ENCODE measurements at regions not wholly inside any gene's neighbourhood (a gene's known extent, or its start where the extent isn't known, plus 50 kb on each side); places are given as distances from the start of the nearest gene placed in this dataset.

GRCh38 chr3:110767838-110768237, 303.8 kb upstream of the NECTIN3 start:
- H3K27me3 Mint-ChIP-seq: peaks cover 0 to 4% of the 10 kb centered on the region in 2 donors
- Histone ChIP-seq H3K27ac (ENCODE audit: low read depth, low read length) (no peak overlapping the region), H3K36me3 (ENCODE audit: insufficient read depth, low read length) (no peaks in the 10 kb centered on the region), H3K9me3 (ENCODE audit: control insufficient read depth in 1 of 2, low read length in 2 of 2) (no peaks in the 10 kb centered on the region), H3K4me3 (ENCODE audit: low read length in 2 of 2) (no peak overlapping the region), H3K27me3 (ENCODE audit: insufficient read depth, low read length) (no peaks in the 10 kb centered on the region), H3K4me1 (ENCODE audit: insufficient read depth, low read length) (no peaks in the 10 kb centered on the region)
- H3K9me3 Mint-ChIP-seq: peaks cover 0 to 12% (median 3%) of the 10 kb centered on the region in 8 donors
- no peaks in the 10 kb centered on the region for H3K4me1 Mint-ChIP-seq
- H3K36me3 Mint-ChIP-seq: no peaks in the 10 kb centered on the region
- no peak overlapping the region for H3K4me3 Mint-ChIP-seq
- no peak for DNase-seq
- POLR2A ChIA-PET (ENCODE audit: partially characterized antibody): no interaction called here
- H3K27ac Mint-ChIP-seq: peak overlapping the region in 1 of 7 donors; percentile 42
- CTCF ChIA-PET (ENCODE audit: partially characterized antibody): no interaction called here
- intact Hi-C loops (cut with micrococcal nuclease): no loop called here

- Mint-ChIP-seq H3K4me3 (no peak overlapping the region), H3K27ac (no peak overlapping the region), H3K36me3 (no peaks in the 10 kb centered on the region), H3K4me1 (no peaks in the 10 kb centered on the region), H3K27me3 (peaks cover 0 to 5% of the 10 kb centered on the region in 2 donors), H3K9me3 (peaks cover 0 to 3% (median 0%) of the 10 kb centered on the region in 8 donors)
- H3K27ac ChIP-seq (ENCODE audit: low read depth, low read length): no peak overlapping the region
- DNase-seq: no peak
- intact Hi-C loops (cut with micrococcal nuclease): no loop called here
- H3K4me3 ChIP-seq (ENCODE audit: low read length in 2 of 2): no peak overlapping the region
- POLR2A ChIA-PET (ENCODE audit: partially characterized antibody): no interaction called here
- H3K27me3 ChIP-seq (ENCODE audit: insufficient read depth, low read length): no peaks in the 10 kb centered on the region
- H3K4me1 ChIP-seq (ENCODE audit: insufficient read depth, low read length): no peaks in the 10 kb centered on the region
- H3K36me3 ChIP-seq (ENCODE audit: insufficient read depth, low read length): no peaks in the 10 kb centered on the region
- H3K9me3 ChIP-seq (ENCODE audit: control insufficient read depth in 1 of 2, low read length in 2 of 2): no peaks in the 10 kb centered on the region
- CTCF ChIA-PET (ENCODE audit: partially characterized antibody): no interaction called here
These were observed 298.1 kb upstream of the NECTIN3 start for GRCh38 chr3:110773413-110773954.

DNA sequence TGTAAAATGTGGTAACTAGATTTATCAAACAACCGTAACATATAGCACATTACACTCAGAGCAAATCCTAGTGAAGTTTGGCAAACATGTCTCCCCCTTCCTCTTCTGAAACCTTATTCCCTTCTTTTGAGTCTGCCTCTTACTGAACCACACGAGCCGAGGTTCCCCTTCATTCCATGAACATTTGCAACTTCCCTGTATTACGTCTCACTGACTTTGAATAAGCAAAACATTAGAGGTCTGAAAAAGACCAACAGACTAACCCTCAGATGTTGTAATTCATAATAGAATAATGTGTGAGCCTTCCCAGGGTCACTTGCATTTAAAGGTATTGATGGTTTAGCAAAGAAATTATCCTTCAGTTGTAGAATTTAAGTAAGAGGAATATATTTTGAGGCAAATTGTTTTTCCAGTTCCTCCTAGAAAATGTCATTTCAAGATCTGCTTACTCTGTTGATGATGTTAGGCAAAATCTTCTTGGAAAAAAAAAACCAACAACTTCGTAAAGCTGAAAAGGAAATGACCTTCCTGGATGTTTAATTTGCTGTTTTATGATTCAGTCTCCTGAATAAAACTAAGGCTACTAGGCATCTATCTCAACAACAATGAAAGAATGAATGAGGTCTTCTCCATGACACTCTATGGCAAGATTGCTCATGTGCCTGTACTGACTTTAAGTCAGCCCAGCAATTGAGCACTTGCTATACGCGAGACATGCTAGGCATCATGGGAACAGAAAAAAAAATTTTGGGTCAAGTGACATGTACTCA, 296.9 kb upstream of the NECTIN3 start:
- ChIA-PET CTCF (ENCODE audit: partially characterized antibody) (no interaction called here), POLR2A (ENCODE audit: partially characterized antibody) (no interaction called here)
- Histone ChIP-seq H3K4me1 (ENCODE audit: insufficient read depth, low read length) (no peaks in the 10 kb centered on the region), H3K27ac (ENCODE audit: low read depth, low read length) (no peak overlapping the region), H3K27me3 (ENCODE audit: insufficient read depth, low read length) (no peaks in the 10 kb centered on the region), H3K9me3 (ENCODE audit: control insufficient read depth in 1 of 2, low read length in 2 of 2) (no peaks in the 10 kb centered on the region), H3K36me3 (ENCODE audit: insufficient read depth, low read length) (no peaks in the 10 kb centered on the region), H3K4me3 (ENCODE audit: low read length in 2 of 2) (no peak overlapping the region)
- H3K9me3 Mint-ChIP-seq: peaks cover 0 to under 1% (median 0%) of the 10 kb centered on the region in 8 donors
- H3K27ac Mint-ChIP-seq: no peak overlapping the region
- peaks cover 0 to 5% of the 10 kb centered on the region in 2 donors for H3K27me3 Mint-ChIP-seq
- H3K4me3 Mint-ChIP-seq: no peak overlapping the region
- H3K4me1 Mint-ChIP-seq: no peaks in the 10 kb centered on the region
- no peaks in the 10 kb centered on the region for H3K36me3 Mint-ChIP-seq
- intact Hi-C loops (cut with micrococcal nuclease): no loop called here
- DNase-seq: no peak

DNA sequence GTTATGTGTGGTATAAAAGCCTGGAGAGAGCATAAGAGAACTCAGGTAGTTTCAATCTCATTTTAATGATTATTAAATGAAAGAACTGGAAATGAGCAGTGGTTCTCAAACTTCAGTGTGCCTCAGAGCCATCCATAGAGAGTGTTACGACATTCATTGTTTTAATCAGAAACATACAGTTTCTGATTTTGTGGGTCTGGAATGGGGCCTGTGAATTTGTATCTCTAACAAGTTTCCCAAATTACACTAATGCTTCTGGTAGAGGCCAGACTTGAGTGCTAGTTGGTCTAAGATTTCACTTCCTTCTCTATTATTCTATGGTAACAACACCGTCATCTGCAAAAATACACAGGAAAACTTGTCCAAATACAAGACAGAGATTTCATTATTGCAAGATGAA, 292.0 kb upstream of the NECTIN3 start:
- Mint-ChIP-seq H3K4me1 (no peaks in the 10 kb centered on the region), H3K27me3 (no peaks in the 10 kb centered on the region), H3K4me3 (no peak overlapping the region), H3K9me3 (peaks cover 0 to 2% (median 0%) of the 10 kb centered on the region in 8 donors), H3K36me3 (no peaks in the 10 kb centered on the region), H3K27ac (no peak overlapping the region)
- Histone ChIP-seq H3K36me3 (ENCODE audit: insufficient read depth, low read length) (no peaks in the 10 kb centered on the region), H3K9me3 (ENCODE audit: control insufficient read depth in 1 of 2, low read length in 2 of 2) (no peaks in the 10 kb centered on the region), H3K27me3 (ENCODE audit: insufficient read depth, low read length) (no peaks in the 10 kb centered on the region), H3K4me1 (ENCODE audit: insufficient read depth, low read length) (no peaks in the 10 kb centered on the region), H3K4me3 (ENCODE audit: low read length in 2 of 2) (no peak overlapping the region), H3K27ac (ENCODE audit: low read depth, low read length) (no peak overlapping the region)
- no peak for DNase-seq
- POLR2A ChIA-PET (ENCODE audit: partially characterized antibody): no interaction called here
- CTCF ChIA-PET (ENCODE audit: partially characterized antibody): no interaction called here
- intact Hi-C loops (cut with micrococcal nuclease): no loop called here

DNA sequence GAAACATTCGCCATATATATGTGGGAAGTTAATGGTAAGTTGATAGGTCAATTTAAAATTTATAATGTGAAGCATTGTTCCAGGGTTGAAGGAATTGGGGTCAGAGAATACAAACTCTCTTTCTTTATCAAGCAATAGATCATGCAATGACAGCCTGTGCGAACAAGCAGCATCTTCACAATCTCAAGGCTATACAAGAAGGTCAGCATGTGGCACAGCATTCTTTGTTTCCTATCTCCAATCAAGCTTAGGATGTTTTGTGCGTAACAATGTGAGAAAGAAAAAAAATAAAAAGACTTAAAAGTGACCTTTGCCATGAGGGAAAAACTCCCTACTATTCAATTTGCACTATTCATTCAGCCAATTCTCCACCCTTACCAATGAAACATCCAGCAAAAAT, 288.1 kb upstream of the NECTIN3 start:
- ChIA-PET CTCF (ENCODE audit: partially characterized antibody) (no interaction called here), POLR2A (ENCODE audit: partially characterized antibody) (no interaction called here)
- Histone ChIP-seq H3K27ac (ENCODE audit: low read depth, low read length) (no peak overlapping the region), H3K4me3 (ENCODE audit: low read length in 2 of 2) (no peak overlapping the region), H3K27me3 (ENCODE audit: insufficient read depth, low read length) (no peaks in the 10 kb centered on the region), H3K4me1 (ENCODE audit: insufficient read depth, low read length) (no peaks in the 10 kb centered on the region), H3K36me3 (ENCODE audit: insufficient read depth, low read length) (no peaks in the 10 kb centered on the region), H3K9me3 (ENCODE audit: control insufficient read depth in 1 of 2, low read length in 2 of 2) (no peaks in the 10 kb centered on the region)
- no peak for DNase-seq
- H3K27ac Mint-ChIP-seq: no peak overlapping the region
- no peaks in the 10 kb centered on the region for H3K36me3 Mint-ChIP-seq
- H3K9me3 Mint-ChIP-seq: peaks cover 0 to 5% (median 0%) of the 10 kb centered on the region in 8 donors
- H3K27me3 Mint-ChIP-seq: no peaks in the 10 kb centered on the region
- no peaks in the 10 kb centered on the region for H3K4me1 Mint-ChIP-seq
- intact Hi-C loops (cut with micrococcal nuclease): no loop called here
- no peak overlapping the region for H3K4me3 Mint-ChIP-seq

DNA sequence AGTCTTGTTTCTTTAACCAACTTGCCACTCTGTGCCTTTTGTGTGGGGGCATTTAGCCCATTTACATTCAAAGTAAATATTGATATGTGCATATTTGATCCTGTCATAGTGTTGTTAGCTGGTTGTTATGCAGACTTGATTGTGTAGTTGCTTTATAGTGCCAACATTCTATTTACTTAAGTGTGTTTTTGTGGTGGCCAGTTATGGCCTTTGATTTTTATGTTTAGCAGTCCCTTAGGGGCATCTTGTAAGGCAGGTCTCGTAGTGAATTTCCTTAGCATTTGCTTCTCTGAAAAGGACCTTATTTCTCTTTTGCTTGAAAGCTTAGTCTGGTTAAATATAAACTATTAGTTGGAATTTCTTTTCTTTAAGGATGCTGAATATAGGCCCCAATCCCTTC, 282.8 kb upstream of the NECTIN3 start:
- intact Hi-C loops (cut with micrococcal nuclease): no loop called here
- Histone ChIP-seq H3K9me3 (ENCODE audit: control insufficient read depth in 1 of 2, low read length in 2 of 2) (no peaks in the 10 kb centered on the region), H3K4me3 (ENCODE audit: low read length in 2 of 2) (no peak overlapping the region), H3K4me1 (ENCODE audit: insufficient read depth, low read length) (no peaks in the 10 kb centered on the region), H3K27me3 (ENCODE audit: insufficient read depth, low read length) (no peaks in the 10 kb centered on the region), H3K36me3 (ENCODE audit: insufficient read depth, low read length) (no peaks in the 10 kb centered on the region), H3K27ac (ENCODE audit: low read depth, low read length) (no peak overlapping the region)
- ChIA-PET CTCF (ENCODE audit: partially characterized antibody) (no interaction called here), POLR2A (ENCODE audit: partially characterized antibody) (no interaction called here)
- Mint-ChIP-seq H3K27ac (no peak overlapping the region), H3K4me3 (no peak overlapping the region), H3K36me3 (no peaks in the 10 kb centered on the region), H3K9me3 (peaks cover 0 to 4% (median 0%) of the 10 kb centered on the region in 8 donors), H3K4me1 (no peaks in the 10 kb centered on the region), H3K27me3 (peaks cover 0 to 1% of the 10 kb centered on the region in 2 donors)
- DNase-seq: no peak

GRCh38 chr3:110789315-110789714, 282.3 kb upstream of the NECTIN3 start:
- Histone ChIP-seq H3K4me1 (ENCODE audit: insufficient read depth, low read length) (no peaks in the 10 kb centered on the region), H3K9me3 (ENCODE audit: control insufficient read depth in 1 of 2, low read length in 2 of 2) (no peaks in the 10 kb centered on the region), H3K4me3 (ENCODE audit: low read length in 2 of 2) (no peak overlapping the region), H3K27me3 (ENCODE audit: insufficient read depth, low read length) (no peaks in the 10 kb centered on the region), H3K36me3 (ENCODE audit: insufficient read depth, low read length) (no peaks in the 10 kb centered on the region), H3K27ac (ENCODE audit: low read depth, low read length) (no peak overlapping the region)
- no peak for DNase-seq
- H3K4me3 Mint-ChIP-seq: no peak overlapping the region
- no peaks in the 10 kb centered on the region for H3K36me3 Mint-ChIP-seq
- H3K27ac Mint-ChIP-seq: no peak overlapping the region
- CTCF ChIA-PET (ENCODE audit: partially characterized antibody): no interaction called here
- POLR2A ChIA-PET (ENCODE audit: partially characterized antibody): no interaction called here
- intact Hi-C loops (cut with micrococcal nuclease): no loop called here
- H3K27me3 Mint-ChIP-seq: peaks cover 1 to 4% of the 10 kb centered on the region in 2 donors
- H3K4me1 Mint-ChIP-seq: no peaks in the 10 kb centered on the region
- H3K9me3 Mint-ChIP-seq: peaks cover 0 to 4% (median 0%) of the 10 kb centered on the region in 8 donors

Measured in CD4-positive, alpha-beta memory T cell (primary cell).